ENCODE measurements at regions not wholly inside any gene's neighbourhood (a gene's known extent, or its start where the extent isn't known, plus 50 kb on each side); places are given as distances from the start of the nearest gene placed in this dataset.

DNA sequence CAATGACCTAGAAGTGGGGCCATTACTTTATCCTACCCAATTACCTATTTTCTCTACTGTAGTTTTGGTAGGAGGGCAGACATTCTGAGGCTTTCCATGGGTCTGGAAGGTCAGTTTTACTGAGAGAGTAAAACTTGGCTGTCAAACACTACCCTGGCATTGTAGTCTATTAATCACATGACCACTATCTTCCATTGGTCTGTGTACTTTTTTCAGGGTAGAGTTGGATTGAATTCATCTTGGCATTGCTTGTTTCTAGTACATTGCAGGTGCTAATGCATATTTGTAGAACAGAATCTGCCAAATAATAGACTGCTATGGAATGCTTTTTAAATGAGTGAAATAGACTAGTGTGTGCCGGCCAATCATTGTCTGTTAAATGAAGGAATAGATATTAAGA is 271.9 kb downstream of the STIM2 start:
- TF ChIP-seq POLR2AphosphoS5 (IDR thresholded peaks at IDR 0.05) = no peak
- no peak for TF ChIP-seq CTCF (IDR thresholded peaks at IDR 0.05)
- TF ChIP-seq POLR2A (IDR thresholded peaks at IDR 0.05) = no peak
